ENCODE measurements at regions not wholly inside any gene's neighbourhood (a gene's known extent, or its start where the extent isn't known, plus 50 kb on each side); places are given as distances from the start of the nearest gene placed in this dataset.

DNA sequence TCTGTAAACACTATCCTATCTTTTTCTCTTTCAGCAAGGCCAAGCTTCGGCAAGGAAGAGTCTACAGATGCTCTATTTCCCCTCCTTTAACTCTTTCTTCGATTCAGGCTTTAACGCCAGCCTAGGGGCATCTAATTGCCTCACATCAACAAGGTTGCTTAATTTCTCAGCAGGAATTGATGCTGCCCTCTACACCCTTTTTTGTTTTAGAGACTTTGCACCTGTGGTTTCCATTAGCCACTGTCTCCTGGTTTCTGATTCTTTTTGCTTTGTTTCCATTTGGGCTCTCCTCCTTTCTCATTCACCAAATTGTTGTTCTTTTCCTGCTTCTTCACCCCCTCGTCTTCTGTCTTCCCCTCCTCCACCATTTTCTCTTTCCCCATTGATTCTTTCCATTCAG, 202.4 kb upstream of the HMCN1 start:
- no peaks in the 10 kb centered on the region for H3K27me3 Mint-ChIP-seq (ENCODE audit: insufficient read depth)
- no peak overlapping the region for H3K4me3 Mint-ChIP-seq
- no peak for DNase-seq
- TF ChIP-seq, protein P1, sequence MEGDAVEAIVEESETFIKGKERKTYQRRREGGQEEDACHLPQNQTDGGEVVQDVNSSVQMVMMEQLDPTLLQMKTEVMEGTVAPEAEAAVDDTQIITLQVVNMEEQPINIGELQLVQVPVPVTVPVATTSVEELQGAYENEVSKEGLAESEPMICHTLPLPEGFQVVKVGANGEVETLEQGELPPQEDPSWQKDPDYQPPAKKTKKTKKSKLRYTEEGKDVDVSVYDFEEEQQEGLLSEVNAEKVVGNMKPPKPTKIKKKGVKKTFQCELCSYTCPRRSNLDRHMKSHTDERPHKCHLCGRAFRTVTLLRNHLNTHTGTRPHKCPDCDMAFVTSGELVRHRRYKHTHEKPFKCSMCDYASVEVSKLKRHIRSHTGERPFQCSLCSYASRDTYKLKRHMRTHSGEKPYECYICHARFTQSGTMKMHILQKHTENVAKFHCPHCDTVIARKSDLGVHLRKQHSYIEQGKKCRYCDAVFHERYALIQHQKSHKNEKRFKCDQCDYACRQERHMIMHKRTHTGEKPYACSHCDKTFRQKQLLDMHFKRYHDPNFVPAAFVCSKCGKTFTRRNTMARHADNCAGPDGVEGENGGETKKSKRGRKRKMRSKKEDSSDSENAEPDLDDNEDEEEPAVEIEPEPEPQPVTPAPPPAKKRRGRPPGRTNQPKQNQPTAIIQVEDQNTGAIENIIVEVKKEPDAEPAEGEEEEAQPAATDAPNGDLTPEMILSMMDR (IDR thresholded peaks at IDR 0.05) = no peak
- H3K27ac Mint-ChIP-seq = no peak overlapping the region
- no peaks in the 10 kb centered on the region for H3K36me3 Mint-ChIP-seq (ENCODE audit: low read depth)
- no peaks in the 10 kb centered on the region for H3K9me3 Mint-ChIP-seq
- H3K4me1 Mint-ChIP-seq (ENCODE audit: low read depth) = no peaks in the 10 kb centered on the region

DNA sequence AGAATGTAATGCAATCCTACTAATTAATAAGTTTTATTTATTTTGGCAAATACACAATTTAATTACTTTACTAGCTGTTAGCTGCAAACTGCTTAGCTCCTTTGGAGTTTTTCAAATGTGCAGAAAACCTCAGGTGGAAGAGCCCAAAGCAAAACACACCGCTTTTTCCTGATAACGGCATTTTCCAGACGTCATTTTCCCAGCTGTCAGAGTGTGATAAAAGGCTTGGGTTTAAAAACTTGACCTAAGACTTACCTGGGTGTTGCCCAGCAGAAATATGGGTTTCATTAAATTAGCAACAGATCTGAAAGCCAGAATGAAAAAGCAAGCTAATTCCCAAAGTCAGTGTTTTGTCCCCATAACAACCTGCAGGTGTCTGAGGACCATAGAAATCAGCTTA, 204.0 kb upstream of the HMCN1 start:
- Mint-ChIP-seq H3K4me3 (no peak overlapping the region), H3K36me3 (ENCODE audit: low read depth) (no peaks in the 10 kb centered on the region), H3K4me1 (ENCODE audit: low read depth) (no peaks in the 10 kb centered on the region), H3K27me3 (ENCODE audit: insufficient read depth) (no peaks in the 10 kb centered on the region), H3K9me3 (no peaks in the 10 kb centered on the region), H3K27ac (no peak overlapping the region)
- TF ChIP-seq, protein P1 (IDR thresholded peaks at IDR 0.05) = no peak
- no peak for DNase-seq

DNA sequence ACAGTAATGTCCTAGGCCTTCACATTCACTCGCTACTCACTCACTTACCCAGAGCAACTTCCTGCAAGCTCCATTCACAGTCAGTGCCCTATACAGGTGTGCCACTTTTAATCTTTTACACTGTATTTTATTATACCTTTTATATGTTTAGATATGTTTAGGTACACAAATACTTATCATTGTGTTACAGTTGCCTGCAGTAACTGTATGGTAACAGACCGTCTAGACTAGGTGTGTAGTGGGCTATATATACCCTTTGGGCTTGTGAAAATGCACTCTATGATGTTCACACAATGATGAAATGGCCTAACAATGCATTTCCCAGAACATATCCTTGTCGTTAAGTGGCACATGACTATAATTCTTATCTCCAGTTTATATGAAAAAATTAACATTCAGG, 204.5 kb upstream of the HMCN1 start:
- Mint-ChIP-seq H3K4me3 (no peak overlapping the region), H3K27me3 (ENCODE audit: insufficient read depth) (no peaks in the 10 kb centered on the region), H3K36me3 (ENCODE audit: low read depth) (peaks cover under 1% of the 10 kb centered on the region; the same call in 1 of the 2 replicates), H3K27ac (no peak overlapping the region), H3K9me3 (no peaks in the 10 kb centered on the region; the same call in 1 of the 2 replicates), H3K4me1 (ENCODE audit: low read depth) (no peaks in the 10 kb centered on the region)
- TF ChIP-seq, protein P1 (IDR thresholded peaks at IDR 0.05) = no peak
- no peak for DNase-seq

DNA sequence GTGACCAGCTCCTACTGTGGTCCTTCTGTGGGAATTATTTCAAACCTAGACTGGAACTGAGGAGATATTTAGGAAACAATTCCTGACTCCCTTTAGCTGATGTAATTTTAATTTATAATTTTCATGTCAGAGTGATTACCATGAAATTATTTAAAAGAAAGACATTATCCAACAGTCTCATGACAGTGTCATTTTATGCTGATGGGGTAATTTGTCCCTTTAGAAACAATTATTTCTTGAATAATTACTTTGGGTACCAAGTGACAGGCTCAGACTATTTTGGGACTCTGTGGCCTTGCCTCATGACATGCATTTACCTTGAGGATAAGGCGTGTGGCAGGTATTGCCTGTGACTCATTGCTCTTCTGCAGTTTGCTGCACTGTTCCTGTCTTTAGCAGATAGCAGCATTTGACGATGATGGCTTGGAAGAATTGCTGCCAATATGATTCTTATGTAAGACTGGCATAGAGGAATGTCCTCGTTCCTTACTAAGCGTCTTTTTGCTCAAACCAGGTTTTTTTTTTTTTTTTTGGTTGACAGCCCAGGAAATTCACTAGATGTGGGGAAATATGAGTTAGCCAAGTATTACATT, 206.0 kb upstream of the HMCN1 start:
- H3K4me1 Mint-ChIP-seq (ENCODE audit: low read depth) = no peaks in the 10 kb centered on the region
- H3K27ac Mint-ChIP-seq = no peak overlapping the region
- no peaks in the 10 kb centered on the region; the same call in 1 of the 2 replicates for H3K9me3 Mint-ChIP-seq
- TF ChIP-seq, protein P1 (IDR thresholded peaks at IDR 0.05) = no peak
- H3K4me3 Mint-ChIP-seq = no peak overlapping the region
- DNase-seq = no peak
- peaks cover 5% of the 10 kb centered on the region; the same call in 1 of the 2 replicates for H3K36me3 Mint-ChIP-seq (ENCODE audit: low read depth)
- no peaks in the 10 kb centered on the region for H3K27me3 Mint-ChIP-seq (ENCODE audit: insufficient read depth)

DNA sequence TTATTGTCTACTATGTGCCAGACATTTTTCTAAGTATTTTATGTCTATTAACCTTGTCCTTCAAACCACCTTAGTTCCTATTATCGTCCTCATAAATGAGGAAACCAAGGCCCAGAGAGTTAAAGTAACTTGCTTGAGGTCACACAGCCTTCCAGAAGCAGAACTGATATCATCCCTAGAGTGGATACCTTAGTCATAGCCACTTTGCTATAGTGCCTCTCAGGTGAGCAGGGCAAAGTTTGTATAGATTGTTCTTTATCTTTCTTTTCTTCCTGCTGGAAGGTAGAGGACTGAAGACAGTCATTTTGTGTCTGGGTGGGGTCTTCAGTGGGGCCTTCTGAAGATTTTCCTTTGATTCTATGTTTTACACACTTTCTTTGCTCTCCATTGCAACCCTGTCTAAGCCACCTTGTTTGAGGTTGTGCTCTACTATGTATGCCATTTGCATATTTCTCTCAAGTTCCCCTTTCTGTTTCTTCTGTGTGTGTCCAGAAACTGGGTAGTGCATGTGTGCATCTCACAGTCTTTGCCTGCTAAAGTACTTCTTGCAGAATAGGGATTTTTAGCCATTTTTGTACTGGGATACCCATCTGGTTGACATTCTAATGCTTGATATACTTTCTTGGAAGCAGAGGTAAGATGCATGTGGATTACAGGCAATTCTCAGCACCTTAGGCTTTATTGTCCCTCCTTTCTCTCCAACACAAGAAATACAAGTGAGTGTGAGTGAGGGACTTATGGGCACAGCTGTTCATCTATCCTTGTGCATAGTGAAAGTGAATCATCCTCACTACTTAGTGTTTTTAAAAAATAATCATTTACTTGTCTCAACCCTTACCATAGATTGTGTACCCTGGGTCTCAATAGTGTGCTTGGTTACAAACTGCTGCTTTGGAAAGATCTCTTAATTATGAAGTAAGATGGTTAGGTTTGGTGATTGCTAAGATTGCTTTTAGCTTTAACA, 207.6 kb upstream of the HMCN1 start:
- no peak for DNase-seq
- H3K27me3 Mint-ChIP-seq (ENCODE audit: insufficient read depth) = no peaks in the 10 kb centered on the region
- no peaks in the 10 kb centered on the region for H3K4me1 Mint-ChIP-seq (ENCODE audit: low read depth)
- no peak overlapping the region for H3K27ac Mint-ChIP-seq
- H3K9me3 Mint-ChIP-seq = no peaks in the 10 kb centered on the region; the same call in 1 of the 2 replicates
- TF ChIP-seq, protein P1 (IDR thresholded peaks at IDR 0.05) = no peak
- peaks cover 5% of the 10 kb centered on the region; the same call in 1 of the 2 replicates for H3K36me3 Mint-ChIP-seq (ENCODE audit: low read depth)
- H3K4me3 Mint-ChIP-seq = no peak overlapping the region

Measured in HFFc6 (cell line).